ENCODE measurements at regions not wholly inside any gene's neighbourhood (a gene's known extent, or its start where the extent isn't known, plus 50 kb on each side); places are given as distances from the start of the nearest gene placed in this dataset.

- no peak overlapping the region for H3K27ac ChIP-seq (ENCODE audit: insufficient read depth, low read depth, low read length)
- no peak overlapping the region for H2AFZ ChIP-seq (ENCODE audit: low read depth, low read length)
- no peak for DNase-seq (ENCODE audit: low read depth, low spot score)
- no peaks in the 10 kb centered on the region for H3K36me3 ChIP-seq (ENCODE audit: control insufficient read depth in 2 of 2, extremely low read depth in 1 of 2, insufficient read depth in 2 of 2, low read length in 2 of 2)
- intact Hi-C loops (cut with micrococcal nuclease) = no loop called here
- no peak overlapping the region for H3K9ac ChIP-seq (replicated peaks; ENCODE audit: extremely low read depth, insufficient read depth, low read length)
- BruUV-seq (replicated peaks) = no TSS peak
- no peak overlapping the region for H3K4me2 ChIP-seq (ENCODE audit: insufficient read depth, low read length)
- no peak for TF ChIP-seq CTCF (IDR thresholded peaks at IDR 0.05; ENCODE audit: extremely low read depth in 1 of 2, insufficient read depth in 1 of 2, low read depth in 1 of 2, low read length in 2 of 2)
- TF ChIP-seq EZH2 (IDR thresholded peaks at IDR 0.05; ENCODE audit: borderline replicate concordance, low read depth, low read length, severe bottlenecking) = no peak
- no peak for TF ChIP-seq JUN (IDR thresholded peaks at IDR 0.05; ENCODE audit: borderline replicate concordance, insufficient read depth, insufficient read length, low read depth)
- H4K20me1 ChIP-seq (replicated peaks; ENCODE audit: control insufficient read depth, extremely low read depth, insufficient read depth, low read length) = no peaks in the 10 kb centered on the region
- H3K79me2 ChIP-seq (ENCODE audit: control insufficient read depth, insufficient read depth, low read length) = no peaks in the 10 kb centered on the region
- ChIA-PET POLR2A (no interaction called here), CTCF (interaction anchor here (0.7 to 2.1 kb wide), 4 partner anchors 9 to 97 kb away, joined by 3 to 6 read pairs (median 5); no protein-coding TSS in a partner anchor)
- H3K27me3 ChIP-seq (ENCODE audit: control insufficient read depth in 2 of 2, insufficient read depth in 2 of 2, low read length in 2 of 2) = no peaks in the 10 kb centered on the region
- H3K9me3 ChIP-seq (replicated peaks; ENCODE audit: control insufficient read depth, insufficient read depth, low read length) = no peaks in the 10 kb centered on the region
- no peak for FAIRE-seq
- no peaks in the 10 kb centered on the region for H3K9me1 ChIP-seq (replicated peaks; ENCODE audit: control insufficient read depth, extremely low read depth, insufficient read depth, low read length)
- dilution Hi-C loops (cut with MboI; ENCODE audit: extremely low pct_ligation_motif_present, low sequenced_read_pairs) = no loop called here
- no peak overlapping the region for H3K4me3 ChIP-seq (replicated peaks in 1 of 3; ENCODE audit: insufficient read depth in 1 of 3, low read depth in 1 of 3, low read length in 3 of 3)
- H3K4me1 ChIP-seq (ENCODE audit: control insufficient read depth, extremely low read depth, insufficient read depth, low read length) = no peaks in the 10 kb centered on the region
These were observed 281.3 kb upstream of the UMPS start for GRCh38 chr3:124448954-124449353.

- Histone ChIP-seq H3K27me3 (ENCODE audit: control insufficient read depth in 2 of 2, insufficient read depth in 2 of 2, low read length in 2 of 2) (no peaks in the 10 kb centered on the region), H2AFZ (ENCODE audit: low read depth, low read length) (no peak overlapping the region), H3K36me3 (ENCODE audit: control insufficient read depth in 2 of 2, extremely low read depth in 1 of 2, insufficient read depth in 2 of 2, low read length in 2 of 2) (no peaks in the 10 kb centered on the region), H3K9me1 (replicated peaks; ENCODE audit: control insufficient read depth, extremely low read depth, insufficient read depth, low read length) (no peaks in the 10 kb centered on the region), H3K4me2 (ENCODE audit: insufficient read depth, low read length) (no peak overlapping the region), H3K9me3 (replicated peaks; ENCODE audit: control insufficient read depth, insufficient read depth, low read length) (no peaks in the 10 kb centered on the region), H3K79me2 (ENCODE audit: control insufficient read depth, insufficient read depth, low read length) (no peaks in the 10 kb centered on the region), H3K4me3 (replicated peaks in 1 of 3; ENCODE audit: insufficient read depth in 1 of 3, low read depth in 1 of 3, low read length in 3 of 3) (no peak overlapping the region), H3K9ac (replicated peaks; ENCODE audit: extremely low read depth, insufficient read depth, low read length) (no peak overlapping the region), H3K27ac (ENCODE audit: insufficient read depth, low read depth, low read length) (no peak overlapping the region), H3K4me1 (ENCODE audit: control insufficient read depth, extremely low read depth, insufficient read depth, low read length) (no peaks in the 10 kb centered on the region), H4K20me1 (replicated peaks; ENCODE audit: control insufficient read depth, extremely low read depth, insufficient read depth, low read length) (no peaks in the 10 kb centered on the region)
- dilution Hi-C loops (cut with MboI; ENCODE audit: extremely low pct_ligation_motif_present, low sequenced_read_pairs) = no loop called here
- DNase-seq (ENCODE audit: low read depth, low spot score) (no peak), FAIRE-seq (no peak)
- POLR2A ChIA-PET = interaction anchor here (0.7 kb wide), 1 partner anchor 996 kb away, joined by 3 read pairs; no protein-coding TSS in a partner anchor
- no TSS peak for BruUV-seq (replicated peaks)
- CTCF ChIA-PET = interaction anchor here (1.1 to 1.4 kb wide), 2 partner anchors 11 to 99 kb away, joined by 3 to 5 read pairs; no protein-coding TSS in a partner anchor
- intact Hi-C loops (cut with micrococcal nuclease) = no loop called here
- TF ChIP-seq CTCF (IDR thresholded peaks at IDR 0.05; ENCODE audit: extremely low read depth in 1 of 2, insufficient read depth in 1 of 2, low read depth in 1 of 2, low read length in 2 of 2) = no peak
- no peak for TF ChIP-seq EZH2 (IDR thresholded peaks at IDR 0.05; ENCODE audit: borderline replicate concordance, low read depth, low read length, severe bottlenecking)
- no peak for TF ChIP-seq MYC (IDR thresholded peaks at IDR 0.05; ENCODE audit: low read depth, low read length)
- no peak for TF ChIP-seq FOS (IDR thresholded peaks at IDR 0.05; ENCODE audit: borderline replicate concordance, insufficient read depth, low read length)
- TF ChIP-seq MAX (IDR thresholded peaks at IDR 0.05; ENCODE audit: insufficient read depth, insufficient read length) = no peak
- no peak for TF ChIP-seq POLR2AphosphoS5 (IDR thresholded peaks at IDR 0.05; ENCODE audit: insufficient read depth, low read depth, low read length)
- TF ChIP-seq JUN (IDR thresholded peaks at IDR 0.05; ENCODE audit: borderline replicate concordance, insufficient read depth, insufficient read length, low read depth) = no peak
- no peak for TF ChIP-seq POLR2A (IDR thresholded peaks at IDR 0.05; ENCODE audit: low read depth, low read length)
- TF ChIP-seq GATA2 (IDR thresholded peaks at IDR 0.05; ENCODE audit: insufficient read depth, insufficient read length, low read depth, low read length) = no peak
These were observed 279.9 kb upstream of the UMPS start for GRCh38 chr3:124450366-124450765.
